ENCODE measurements at regions not wholly inside any gene's neighbourhood (a gene's known extent, or its start where the extent isn't known, plus 50 kb on each side); places are given as distances from the start of the nearest gene placed in this dataset.

GRCh38 chr16:85994492-85995490 lies 95.8 kb downstream of the IRF8 start:
- TF ChIP-seq Cebpa-rat (IDR thresholded peaks at IDR 0.05): no peak
- peak overlapping the region in 3 of 11 experiments; percentile 14 to 50 (median 26); a peak in 3 of 22 replicates for H3K27ac ChIP-seq
- no peaks in the 10 kb centered on the region for H3K9me3 ChIP-seq (replicated peaks in 1 of 11)
- H3K4me2 ChIP-seq: peak overlapping the region; percentile 67 to 87 (median 82); a peak in 21 of 22 replicates
- peaks cover 52 to 93% (median 89%) of the 10 kb centered on the region in 10 experiments for H3K4me1 ChIP-seq
- no peaks in the 10 kb centered on the region for H3K27me3 ChIP-seq
- H3K36me3 ChIP-seq: no peaks in the 10 kb centered on the region
- no peak overlapping the region for H3K4me3 ChIP-seq
- H4K20me1 ChIP-seq: no peaks in the 10 kb centered on the region
- no peak overlapping the region for H3K9ac ChIP-seq

- H3K4me2 ChIP-seq: peak overlapping the region; percentile 67 to 87 (median 82)
- H3K4me1 ChIP-seq: peaks cover 52 to 88% (median 82%) of the 10 kb centered on the region in 10 experiments
- no peaks in the 10 kb centered on the region for H3K27me3 ChIP-seq
Measured at GRCh38 chr16:85995541-85996423, 96.8 kb downstream of the IRF8 start.

GRCh38 chr16:85996843-85997242 lies 97.9 kb downstream of the IRF8 start:
- peak overlapping the region in 3 of 11 experiments; percentile 6 to 37 (median 27); a peak in 2 of 22 replicates for H3K27ac ChIP-seq
- peaks cover 47 to 77% (median 72%) of the 10 kb centered on the region in 10 experiments for H3K4me1 ChIP-seq
- no peaks in the 10 kb centered on the region for H3K27me3 ChIP-seq
- no peak overlapping the region for H3K4me3 ChIP-seq
- no peaks in the 10 kb centered on the region for H3K36me3 ChIP-seq
- no peaks in the 10 kb centered on the region for H4K20me1 ChIP-seq
- H3K4me2 ChIP-seq: peak overlapping the region; percentile 67 to 87 (median 82)
- no peak for TF ChIP-seq Cebpa-rat (IDR thresholded peaks at IDR 0.05)
- H3K9ac ChIP-seq: no peak overlapping the region
- H3K9me3 ChIP-seq (replicated peaks in 1 of 11): no peaks in the 10 kb centered on the region

More at GRCh38 chr16:85995541-85996423, 96.8 kb downstream of the IRF8 start:
- H3K9me3 ChIP-seq (replicated peaks in 1 of 11): no peaks in the 10 kb centered on the region
- H3K9ac ChIP-seq: peak overlapping the region in 3 of 11 experiments; percentile 8 to 42 (median 20); a peak in 2 of 22 replicates
- H3K36me3 ChIP-seq: no peaks in the 10 kb centered on the region
- H3K4me3 ChIP-seq: peak overlapping the region in 4 of 10 experiments; percentile 20 to 39 (median 30); a peak in 5 of 20 replicates
- peak overlapping the region in 6 of 11 experiments; percentile 14 to 50 (median 24); a peak in 10 of 22 replicates for H3K27ac ChIP-seq
- H4K20me1 ChIP-seq: no peaks in the 10 kb centered on the region
- no peak for TF ChIP-seq Cebpa-rat (IDR thresholded peaks at IDR 0.05)

GRCh38 chr16:85998171-85998867 lies 99.4 kb downstream of the IRF8 start:
- no peak overlapping the region for H3K4me3 ChIP-seq
- H3K9ac ChIP-seq: peak overlapping the region in 5 of 11 experiments; percentile 5 to 39 (median 8); a peak in 4 of 22 replicates
- no peaks in the 10 kb centered on the region for H3K27me3 ChIP-seq
- H3K9me3 ChIP-seq (replicated peaks in 1 of 11): peaks cover 0 to 4% (median 0%) of the 10 kb centered on the region in 11 experiments; a peak in 1 of 22 replicates
- H4K20me1 ChIP-seq: no peaks in the 10 kb centered on the region
- no peak for TF ChIP-seq Cebpa-rat (IDR thresholded peaks at IDR 0.05)
- H3K4me1 ChIP-seq: peaks cover 34 to 63% (median 57%) of the 10 kb centered on the region in 10 experiments
- peak overlapping the region in 8 of 11 experiments; percentile 9 to 60 (median 50); a peak in 13 of 22 replicates for H3K27ac ChIP-seq
- H3K36me3 ChIP-seq: no peaks in the 10 kb centered on the region
- H3K4me2 ChIP-seq: peak overlapping the region; percentile 44 to 85 (median 76)

- Histone ChIP-seq H3K4me3 (no peak overlapping the region), H3K4me1 (peaks cover 34 to 57% (median 55%) of the 10 kb centered on the region in 10 experiments), H4K20me1 (no peaks in the 10 kb centered on the region), H3K27me3 (no peaks in the 10 kb centered on the region), H3K4me2 (peak overlapping the region; percentile 44 to 85 (median 76)), H3K27ac (peak overlapping the region in 8 of 11 experiments; percentile 9 to 60 (median 50); a peak in 14 of 22 replicates), H3K36me3 (no peaks in the 10 kb centered on the region), H3K9me3 (replicated peaks in 1 of 11) (peaks cover 0 to 4% (median 0%) of the 10 kb centered on the region in 11 experiments; a peak in 1 of 22 replicates), H3K9ac (peak overlapping the region in 5 of 11 experiments; percentile 5 to 39 (median 8); a peak in 5 of 22 replicates)
- TF ChIP-seq Cebpa-rat (IDR thresholded peaks at IDR 0.05): no peak
Measured at GRCh38 chr16:85998868-85999729, 100.1 kb downstream of the IRF8 start.

GRCh38 chr16:85999778-86000177 lies 100.8 kb downstream of the IRF8 start:
- no peak overlapping the region for H3K4me3 ChIP-seq
- H3K36me3 ChIP-seq: no peaks in the 10 kb centered on the region
- peak overlapping the region in 7 of 11 experiments; percentile 67 to 85 (median 82); a peak in 7 of 22 replicates for H3K4me2 ChIP-seq
- TF ChIP-seq Cebpa-rat (IDR thresholded peaks at IDR 0.05): no peak
- H4K20me1 ChIP-seq: no peaks in the 10 kb centered on the region
- H3K4me1 ChIP-seq: peaks cover 34 to 53% (median 51%) of the 10 kb centered on the region in 10 experiments
- no peak overlapping the region for H3K9ac ChIP-seq
- H3K27me3 ChIP-seq: no peaks in the 10 kb centered on the region
- H3K9me3 ChIP-seq (replicated peaks in 1 of 11): peaks cover 0 to 4% (median 0%) of the 10 kb centered on the region in 11 experiments; a peak in 1 of 22 replicates
- H3K27ac ChIP-seq: peak overlapping the region in 2 of 11 experiments; percentile 47 to 57; a peak in 2 of 22 replicates

GRCh38 chr16:86002178-86002900 lies 103.4 kb downstream of the IRF8 start:
- H3K36me3 ChIP-seq: no peaks in the 10 kb centered on the region
- no peak overlapping the region for H3K9ac ChIP-seq
- peaks cover 0 to 4% (median 0%) of the 10 kb centered on the region in 11 experiments; a peak in 1 of 22 replicates for H3K9me3 ChIP-seq (replicated peaks in 1 of 11)
- no peak overlapping the region for H3K4me2 ChIP-seq
- no peak overlapping the region for H3K4me3 ChIP-seq
- TF ChIP-seq Cebpa-rat (IDR thresholded peaks at IDR 0.05): no peak
- no peaks in the 10 kb centered on the region for H4K20me1 ChIP-seq
- no peaks in the 10 kb centered on the region for H3K27me3 ChIP-seq
- H3K27ac ChIP-seq: no peak overlapping the region
- H3K4me1 ChIP-seq: peaks cover 13 to 27% (median 25%) of the 10 kb centered on the region in 10 experiments

Data from BLaER1 treated with 17β-estradiol and CSF1 and Interleukin-3, amounts not matched to agents 10 nM and 100 nM (cell line).